Panc1 (cell line): ENCODE measurements at regions not wholly inside any gene's neighbourhood (a gene's known extent, or its start where the extent isn't known, plus 50 kb on each side); places are given as distances from the start of the nearest gene placed in this dataset.

Experiments used
- ATAC-seq: fragments of 200-7000 bp; cut with Tn5 transposase; 2 replicates; pipeline ENCODE4 v1.9.1; 2020; ENCODE audit warnings: mild to moderate bottlenecking, moderate library complexity
- BruUV-seq: library from RNA; stranded (reverse); fragments of 400-500 nt; replicated peaks from 2 replicates; lab custom pipeline; 2021; lab: Mats Ljungman, UMichigan
- CTCF ChIA-PET: fragments of 300-600 bp; sonication (Branson Sonifier 250); formaldehyde crosslinking; loops from one replicate; lab custom pipeline; 2022; ENCODE audit warnings: antibody characterized with exemption; lab: Charles Lee
- POLR2A ChIA-PET: fragments of 300-600 bp; sonication (Branson Sonifier 250); formaldehyde crosslinking; loops from one replicate; lab custom pipeline; 2022; ENCODE audit warnings: antibody characterized with exemption; lab: Charles Lee
- DNase-seq: peaks from one replicate; pipeline ENCODE4 v3.0.0-alpha.2; 2010; ENCODE audit warnings: low read depth, low spot score
- H3K27ac ChIP-seq: 2 replicates; pipeline ENCODE4 v1.5.1; 2011; ENCODE audit warnings: mild to moderate bottlenecking, low read length, inconsistent platforms
- H3K27me3 ChIP-seq: fragments of 200-500 bp; sonication (Bioruptor generic); 2 replicates; pipeline ENCODE4 v1.6.0; 2014; ENCODE audit warnings: low read length, inconsistent platforms; ENCODE audit not compliant: control insufficient read depth, insufficient read depth
- H3K36me3 ChIP-seq: fragments of 200-500 bp; sonication (Bioruptor generic); 2 replicates; pipeline ENCODE4 v1.5.1; 2014; ENCODE audit warnings: inconsistent platforms, mild to moderate bottlenecking, low read length, moderate library complexity; ENCODE audit not compliant: control insufficient read depth, insufficient read depth
- H3K4me1 ChIP-seq: 2 replicates; pipeline ENCODE4 v1.5.1; 2011; ENCODE audit warnings: inconsistent platforms, mild to moderate bottlenecking, low read length, moderate library complexity; ENCODE audit not compliant: control insufficient read depth, insufficient read depth
- H3K4me3 ChIP-seq, 2 experiments: 2 replicates each; pipeline ENCODE4 v1.5.1; 2011 to 2012; ENCODE audit warnings: low read depth in 2 of 2, low read length in 2 of 2, mild to moderate bottlenecking in 2 of 2, inconsistent platforms in 1 of 2, moderate library complexity in 1 of 2
- H3K9me3 ChIP-seq: fragments of 200-500 bp; sonication (Bioruptor generic); 2 replicates; pipeline ENCODE4 v1.5.1; 2014; ENCODE audit warnings: low read depth, mild to moderate bottlenecking, inconsistent platforms, low read length, moderate library complexity; ENCODE audit not compliant: control insufficient read depth, insufficient read depth
- POLR2AphosphoS5 ChIP-seq: IDR thresholded peaks from 2 replicates; pipeline ENCODE4 v1.6.1; 2012; ENCODE audit warnings: mild to moderate bottlenecking, low read depth, low read length, moderate library complexity
- SIN3A ChIP-seq: IDR thresholded peaks from 2 replicates; pipeline ENCODE4 v1.6.1; 2012; ENCODE audit warnings: low read depth, mild to moderate bottlenecking, low read length, moderate library complexity, borderline replicate concordance; ENCODE audit not compliant: insufficient read depth
- TCF7L2 ChIP-seq: IDR thresholded peaks from 2 replicates; pipeline ENCODE4 v1.6.1; 2011; ENCODE audit warnings: mild to moderate bottlenecking, low read depth, low read length, inconsistent platforms
- in situ Hi-C: cut with HindIII; loops from 2 replicates; pipeline ENCODE4 v1.10.0; 2016; ENCODE audit warnings: low sequenced_read_pairs, low pct_unique_long_range_greater_than_20kb
- intact Hi-C: fragments of 100-400 bp; cut with micrococcal nuclease; formaldehyde crosslinking; loops from one replicate; pipeline ENCODE4 v1.10.0; 2022; ENCODE audit not compliant: unreplicated experiment
- TF ChIP-seq, protein P1 (sequence below): fragments of 450-650 bp; IDR thresholded peaks from 2 replicates; pipeline ENCODE4 v1.5.1; 2017; ENCODE audit warnings: mild to moderate bottlenecking
- TF ChIP-seq, protein P2 (sequence below), 2 experiments: IDR thresholded peaks; 2 replicates each; pipeline ENCODE4 v1.6.1; 2011 to 2012; ENCODE audit warnings: low read depth in 2 of 2, control low read depth in 1 of 2, low read length in 1 of 2, mild to moderate bottlenecking in 1 of 2, moderate library complexity in 1 of 2; ENCODE audit not compliant: insufficient read depth in 1 of 2

DNA sequence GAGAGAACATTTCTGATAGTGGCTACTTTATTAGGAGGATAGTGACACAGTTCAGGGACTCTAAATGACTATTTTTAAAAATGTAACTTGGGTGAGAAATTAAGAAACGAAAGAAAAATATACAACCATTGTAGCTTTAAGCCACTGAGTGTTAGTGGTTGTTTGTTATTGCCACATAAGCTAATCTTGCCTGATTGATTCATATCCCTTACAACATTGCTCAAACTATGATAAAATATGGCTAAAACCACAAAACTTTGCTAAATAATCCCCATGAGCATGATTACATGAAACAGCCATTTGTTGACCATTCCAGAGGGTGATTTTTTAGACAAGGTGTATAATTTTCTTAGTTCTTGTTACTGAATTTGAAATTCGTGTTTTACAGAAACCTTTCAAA is 343.4 kb downstream of the SLITRK5 start:
- ChIA-PET POLR2A (no interaction called here), CTCF (no interaction called here)
- DNase-seq (no peak), ATAC-seq (no peak)
- no peaks in the 10 kb centered on the region for H3K9me3 ChIP-seq
- H3K4me3 ChIP-seq, result no peak overlapping the region
- BruUV-seq, result no TSS peak
- H3K27me3 ChIP-seq, result no peaks in the 10 kb centered on the region
- intact Hi-C loops (no loop called here), in situ Hi-C loops (no loop called here)
- H3K4me1 ChIP-seq, result no peaks in the 10 kb centered on the region
- no peaks in the 10 kb centered on the region for H3K36me3 ChIP-seq
- no peak overlapping the region for H3K27ac ChIP-seq
- TF ChIP-seq, protein P1, sequence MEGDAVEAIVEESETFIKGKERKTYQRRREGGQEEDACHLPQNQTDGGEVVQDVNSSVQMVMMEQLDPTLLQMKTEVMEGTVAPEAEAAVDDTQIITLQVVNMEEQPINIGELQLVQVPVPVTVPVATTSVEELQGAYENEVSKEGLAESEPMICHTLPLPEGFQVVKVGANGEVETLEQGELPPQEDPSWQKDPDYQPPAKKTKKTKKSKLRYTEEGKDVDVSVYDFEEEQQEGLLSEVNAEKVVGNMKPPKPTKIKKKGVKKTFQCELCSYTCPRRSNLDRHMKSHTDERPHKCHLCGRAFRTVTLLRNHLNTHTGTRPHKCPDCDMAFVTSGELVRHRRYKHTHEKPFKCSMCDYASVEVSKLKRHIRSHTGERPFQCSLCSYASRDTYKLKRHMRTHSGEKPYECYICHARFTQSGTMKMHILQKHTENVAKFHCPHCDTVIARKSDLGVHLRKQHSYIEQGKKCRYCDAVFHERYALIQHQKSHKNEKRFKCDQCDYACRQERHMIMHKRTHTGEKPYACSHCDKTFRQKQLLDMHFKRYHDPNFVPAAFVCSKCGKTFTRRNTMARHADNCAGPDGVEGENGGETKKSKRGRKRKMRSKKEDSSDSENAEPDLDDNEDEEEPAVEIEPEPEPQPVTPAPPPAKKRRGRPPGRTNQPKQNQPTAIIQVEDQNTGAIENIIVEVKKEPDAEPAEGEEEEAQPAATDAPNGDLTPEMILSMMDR, result no peak
- no peak for TF ChIP-seq TCF7L2
- TF ChIP-seq SIN3A, result no peak
- TF ChIP-seq POLR2AphosphoS5, result no peak
- TF ChIP-seq, protein P2, sequence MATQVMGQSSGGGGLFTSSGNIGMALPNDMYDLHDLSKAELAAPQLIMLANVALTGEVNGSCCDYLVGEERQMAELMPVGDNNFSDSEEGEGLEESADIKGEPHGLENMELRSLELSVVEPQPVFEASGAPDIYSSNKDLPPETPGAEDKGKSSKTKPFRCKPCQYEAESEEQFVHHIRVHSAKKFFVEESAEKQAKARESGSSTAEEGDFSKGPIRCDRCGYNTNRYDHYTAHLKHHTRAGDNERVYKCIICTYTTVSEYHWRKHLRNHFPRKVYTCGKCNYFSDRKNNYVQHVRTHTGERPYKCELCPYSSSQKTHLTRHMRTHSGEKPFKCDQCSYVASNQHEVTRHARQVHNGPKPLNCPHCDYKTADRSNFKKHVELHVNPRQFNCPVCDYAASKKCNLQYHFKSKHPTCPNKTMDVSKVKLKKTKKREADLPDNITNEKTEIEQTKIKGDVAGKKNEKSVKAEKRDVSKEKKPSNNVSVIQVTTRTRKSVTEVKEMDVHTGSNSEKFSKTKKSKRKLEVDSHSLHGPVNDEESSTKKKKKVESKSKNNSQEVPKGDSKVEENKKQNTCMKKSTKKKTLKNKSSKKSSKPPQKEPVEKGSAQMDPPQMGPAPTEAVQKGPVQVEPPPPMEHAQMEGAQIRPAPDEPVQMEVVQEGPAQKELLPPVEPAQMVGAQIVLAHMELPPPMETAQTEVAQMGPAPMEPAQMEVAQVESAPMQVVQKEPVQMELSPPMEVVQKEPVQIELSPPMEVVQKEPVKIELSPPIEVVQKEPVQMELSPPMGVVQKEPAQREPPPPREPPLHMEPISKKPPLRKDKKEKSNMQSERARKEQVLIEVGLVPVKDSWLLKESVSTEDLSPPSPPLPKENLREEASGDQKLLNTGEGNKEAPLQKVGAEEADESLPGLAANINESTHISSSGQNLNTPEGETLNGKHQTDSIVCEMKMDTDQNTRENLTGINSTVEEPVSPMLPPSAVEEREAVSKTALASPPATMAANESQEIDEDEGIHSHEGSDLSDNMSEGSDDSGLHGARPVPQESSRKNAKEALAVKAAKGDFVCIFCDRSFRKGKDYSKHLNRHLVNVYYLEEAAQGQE (IDR thresholded peaks at IDR 0.05; ENCODE audit: insufficient read depth in 1 of 2, low read depth in 2 of 2, low read length in 1 of 2), result no peak

DNA sequence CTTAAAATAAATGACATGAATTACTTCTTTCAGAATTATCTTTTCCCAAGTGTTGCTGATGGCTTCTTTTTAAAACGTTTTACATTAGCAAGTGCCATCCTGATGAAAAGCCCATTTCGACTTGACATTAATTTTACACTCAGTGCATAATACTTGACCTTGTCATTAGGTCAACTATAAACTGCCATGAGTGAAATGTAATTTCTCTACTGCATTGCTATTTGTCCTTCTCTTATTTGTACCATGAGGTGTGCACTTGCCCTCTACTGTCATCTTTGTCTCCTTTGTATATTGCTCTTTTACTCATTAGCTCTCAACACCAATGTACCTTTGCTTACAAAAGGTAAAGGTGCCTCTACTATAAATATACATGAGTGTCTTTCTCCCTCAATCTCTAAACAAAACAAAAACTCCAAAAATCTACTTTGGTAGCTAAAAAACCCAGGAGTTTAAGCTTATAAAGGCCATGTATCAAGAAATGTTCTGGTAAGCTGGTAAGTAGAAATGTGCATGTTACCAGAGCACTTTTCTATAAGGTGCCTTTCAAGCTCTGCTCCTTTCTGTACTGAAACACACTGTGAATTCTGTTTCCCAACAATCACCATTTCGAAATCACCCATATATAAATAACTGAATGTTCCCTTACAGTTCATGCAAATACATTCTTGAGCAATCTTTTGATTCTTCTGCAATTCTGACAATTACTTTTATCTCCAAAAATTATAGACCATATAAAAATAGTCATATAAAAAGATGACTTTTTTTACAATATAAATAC is 351.4 kb downstream of the SLITRK5 start:
- ATAC-seq, result no peak

More for the DNA sequence above, 351.4 kb downstream of the SLITRK5 start:
- TF ChIP-seq, protein P2 (IDR thresholded peaks at IDR 0.05; ENCODE audit: insufficient read depth in 1 of 2, low read depth in 2 of 2, low read length in 1 of 2), result no peak
- no peak for TF ChIP-seq SIN3A
- no peak for TF ChIP-seq POLR2AphosphoS5
- TF ChIP-seq, protein P1, result no peak
- no peak for TF ChIP-seq TCF7L2
- in situ Hi-C loops, result no loop called here
- H3K36me3 ChIP-seq, result no peaks in the 10 kb centered on the region
- H3K4me1 ChIP-seq, result no peaks in the 10 kb centered on the region
- H3K9me3 ChIP-seq, result no peaks in the 10 kb centered on the region
- BruUV-seq, result no TSS peak
- H3K27me3 ChIP-seq, result no peaks in the 10 kb centered on the region
- CTCF ChIA-PET, result no interaction called here
- POLR2A ChIA-PET, result no interaction called here
- H3K27ac ChIP-seq, result no peak overlapping the region
- H3K4me3 ChIP-seq, result no peak overlapping the region
- DNase-seq, result no peak
- intact Hi-C loops, result no loop called here
